OCI-LY7 (cell line): ENCODE measurements at regions not wholly inside any gene's neighbourhood (a gene's known extent, or its start where the extent isn't known, plus 50 kb on each side); places are given as distances from the start of the nearest gene placed in this dataset.

Experiments
- CTCF ChIP-seq: fragments of 200-600 bp; sonication (generic); conservative IDR thresholded peaks from 2 replicates; pipeline ENCODE4 v1.5.1; 2014; ENCODE audit warnings: mild to moderate bottlenecking, antibody characterized with exemption, low read length, moderate library complexity, mixed read lengths
- EZH2phosphoT487 ChIP-seq: fragments of 200-600 bp; sonication (generic); IDR thresholded peaks from 2 replicates; pipeline ENCODE4 v1.6.1; 2018; ENCODE audit warnings: low read depth, borderline replicate concordance, mild to moderate bottlenecking, mixed run types, antibody characterized with exemption, low read length, moderate library complexity, mixed read lengths

GRCh38 chr1:99106274-99106673 is 101.6 kb upstream of the PLPPR5 start:
- TF ChIP-seq CTCF (no peak), EZH2phosphoT487 (no peak)
